ENCODE measurements at regions not wholly inside any gene's neighbourhood (a gene's known extent, or its start where the extent isn't known, plus 50 kb on each side); places are given as distances from the start of the nearest gene placed in this dataset.

- POLR2A ChIA-PET (ENCODE audit: low non-redundant PET) = no interaction called here
- CTCF ChIA-PET = interaction anchor here (0.6 to 0.7 kb wide), 2 partner anchors 83 to 346 kb away, joined by 4 to 8 read pairs; no protein-coding TSS in a partner anchor
- Histone ChIP-seq H3K27me3 (replicated peaks; ENCODE audit: insufficient read depth, low read depth, low read length, poor library complexity) (no peaks in the 10 kb centered on the region), H3K9me3 (ENCODE audit: low read depth, low read length, poor library complexity, severe bottlenecking) (no peaks in the 10 kb centered on the region), H3K4me1 (ENCODE audit: insufficient read depth, low read length, poor library complexity, severe bottlenecking) (peaks cover 56% of the 10 kb centered on the region), H3K27ac (ENCODE audit: low read depth, low read length, poor library complexity, severe bottlenecking) (peak overlapping the region; percentile 83), H3K36me3 (ENCODE audit: insufficient read depth, low read length, poor library complexity, severe bottlenecking) (no peaks in the 10 kb centered on the region), H3K4me3 (ENCODE audit: low read depth, low read length, poor library complexity, severe bottlenecking) (no peak overlapping the region)
- no TSS peak for BruUV-seq (replicated peaks)
- DNase-seq (ENCODE audit: low spot score) = peak; percentile 41
- no peak for TF ChIP-seq EZH2 (IDR thresholded peaks at IDR 0.05; ENCODE audit: borderline replicate concordance, low read depth, low read length, poor library complexity, severe bottlenecking)
- TF ChIP-seq, protein P1, sequence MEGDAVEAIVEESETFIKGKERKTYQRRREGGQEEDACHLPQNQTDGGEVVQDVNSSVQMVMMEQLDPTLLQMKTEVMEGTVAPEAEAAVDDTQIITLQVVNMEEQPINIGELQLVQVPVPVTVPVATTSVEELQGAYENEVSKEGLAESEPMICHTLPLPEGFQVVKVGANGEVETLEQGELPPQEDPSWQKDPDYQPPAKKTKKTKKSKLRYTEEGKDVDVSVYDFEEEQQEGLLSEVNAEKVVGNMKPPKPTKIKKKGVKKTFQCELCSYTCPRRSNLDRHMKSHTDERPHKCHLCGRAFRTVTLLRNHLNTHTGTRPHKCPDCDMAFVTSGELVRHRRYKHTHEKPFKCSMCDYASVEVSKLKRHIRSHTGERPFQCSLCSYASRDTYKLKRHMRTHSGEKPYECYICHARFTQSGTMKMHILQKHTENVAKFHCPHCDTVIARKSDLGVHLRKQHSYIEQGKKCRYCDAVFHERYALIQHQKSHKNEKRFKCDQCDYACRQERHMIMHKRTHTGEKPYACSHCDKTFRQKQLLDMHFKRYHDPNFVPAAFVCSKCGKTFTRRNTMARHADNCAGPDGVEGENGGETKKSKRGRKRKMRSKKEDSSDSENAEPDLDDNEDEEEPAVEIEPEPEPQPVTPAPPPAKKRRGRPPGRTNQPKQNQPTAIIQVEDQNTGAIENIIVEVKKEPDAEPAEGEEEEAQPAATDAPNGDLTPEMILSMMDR (conservative IDR thresholded peaks at IDR 0.05; ENCODE audit: low read depth, low read length) = no peak
- intact Hi-C loops (cut with micrococcal nuclease; ENCODE audit: unreplicated experiment) = no loop called here
These were observed 160.5 kb upstream of the MMS22L start for GRCh38 chr6:97443408-97444080.

- H3K4me1 ChIP-seq (ENCODE audit: insufficient read depth, low read length, poor library complexity, severe bottlenecking) = peaks cover 52% of the 10 kb centered on the region
- H3K27ac ChIP-seq (ENCODE audit: low read depth, low read length, poor library complexity, severe bottlenecking) = peak overlapping the region; percentile 83
- H3K9me3 ChIP-seq (ENCODE audit: low read depth, low read length, poor library complexity, severe bottlenecking) = no peaks in the 10 kb centered on the region
- intact Hi-C loops (cut with micrococcal nuclease; ENCODE audit: unreplicated experiment) = no loop called here
- BruUV-seq (replicated peaks) = no TSS peak
- TF ChIP-seq, protein P1 (conservative IDR thresholded peaks at IDR 0.05; ENCODE audit: low read depth, low read length) = no peak
- no peak for TF ChIP-seq EZH2 (IDR thresholded peaks at IDR 0.05; ENCODE audit: borderline replicate concordance, low read depth, low read length, poor library complexity, severe bottlenecking)
- POLR2A ChIA-PET (ENCODE audit: low non-redundant PET) = no interaction called here
- H3K36me3 ChIP-seq (ENCODE audit: insufficient read depth, low read length, poor library complexity, severe bottlenecking) = no peaks in the 10 kb centered on the region
- peak; percentile 52 for DNase-seq (ENCODE audit: low spot score)
- CTCF ChIA-PET = no interaction called here
- H3K4me3 ChIP-seq (ENCODE audit: low read depth, low read length, poor library complexity, severe bottlenecking) = peak overlapping the region; percentile 23
- no peaks in the 10 kb centered on the region for H3K27me3 ChIP-seq (replicated peaks; ENCODE audit: insufficient read depth, low read depth, low read length, poor library complexity)
These were observed 162.4 kb upstream of the MMS22L start for GRCh38 chr6:97445407-97445806.

- BruUV-seq (replicated peaks) = no TSS peak
- H3K27me3 ChIP-seq (replicated peaks; ENCODE audit: insufficient read depth, low read depth, low read length, poor library complexity) = no peaks in the 10 kb centered on the region
- no peak overlapping the region for H3K4me3 ChIP-seq (ENCODE audit: low read depth, low read length, poor library complexity, severe bottlenecking)
- peak overlapping the region; percentile 69 for H3K27ac ChIP-seq (ENCODE audit: low read depth, low read length, poor library complexity, severe bottlenecking)
- TF ChIP-seq, protein P1 (conservative IDR thresholded peaks at IDR 0.05; ENCODE audit: low read depth, low read length) = no peak
- TF ChIP-seq EZH2 (IDR thresholded peaks at IDR 0.05; ENCODE audit: borderline replicate concordance, low read depth, low read length, poor library complexity, severe bottlenecking) = no peak
- no peaks in the 10 kb centered on the region for H3K9me3 ChIP-seq (ENCODE audit: low read depth, low read length, poor library complexity, severe bottlenecking)
- intact Hi-C loops (cut with micrococcal nuclease; ENCODE audit: unreplicated experiment) = no loop called here
- DNase-seq (ENCODE audit: low spot score) = no peak
- peaks cover 36% of the 10 kb centered on the region for H3K4me1 ChIP-seq (ENCODE audit: insufficient read depth, low read length, poor library complexity, severe bottlenecking)
- no peaks in the 10 kb centered on the region for H3K36me3 ChIP-seq (ENCODE audit: insufficient read depth, low read length, poor library complexity, severe bottlenecking)
- ChIA-PET CTCF (no interaction called here), POLR2A (ENCODE audit: low non-redundant PET) (no interaction called here)
These were observed 166.5 kb upstream of the MMS22L start for GRCh38 chr6:97449444-97449966.
